ENCODE measurements at regions not wholly inside any gene's neighbourhood (a gene's known extent, or its start where the extent isn't known, plus 50 kb on each side); places are given as distances from the start of the nearest gene placed in this dataset.

DNA sequence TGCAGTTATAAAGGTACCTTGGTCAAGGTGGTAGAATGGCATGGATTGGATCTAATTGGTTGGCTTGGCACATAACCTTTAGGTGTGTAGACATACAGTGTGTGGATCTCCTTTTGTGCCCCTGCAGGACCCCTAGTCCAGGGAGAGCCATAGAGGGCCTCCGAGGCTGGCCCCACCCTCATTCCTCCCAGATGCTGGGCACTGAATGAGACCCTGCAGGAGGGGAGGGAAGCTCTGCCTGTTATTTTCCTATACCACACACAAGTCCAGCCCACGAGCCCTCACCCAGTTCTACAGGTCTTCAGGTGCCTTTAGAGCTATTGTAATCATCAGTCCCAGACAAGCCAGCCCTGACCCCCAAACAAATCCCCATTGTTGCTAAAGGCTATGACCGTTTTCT is 58.9 kb downstream of the KCNF1 start:
- no peak for TF ChIP-seq EZH2phosphoT487 (IDR thresholded peaks at IDR 0.05; ENCODE audit: borderline replicate concordance, low read length)
- TF ChIP-seq, protein P1, sequence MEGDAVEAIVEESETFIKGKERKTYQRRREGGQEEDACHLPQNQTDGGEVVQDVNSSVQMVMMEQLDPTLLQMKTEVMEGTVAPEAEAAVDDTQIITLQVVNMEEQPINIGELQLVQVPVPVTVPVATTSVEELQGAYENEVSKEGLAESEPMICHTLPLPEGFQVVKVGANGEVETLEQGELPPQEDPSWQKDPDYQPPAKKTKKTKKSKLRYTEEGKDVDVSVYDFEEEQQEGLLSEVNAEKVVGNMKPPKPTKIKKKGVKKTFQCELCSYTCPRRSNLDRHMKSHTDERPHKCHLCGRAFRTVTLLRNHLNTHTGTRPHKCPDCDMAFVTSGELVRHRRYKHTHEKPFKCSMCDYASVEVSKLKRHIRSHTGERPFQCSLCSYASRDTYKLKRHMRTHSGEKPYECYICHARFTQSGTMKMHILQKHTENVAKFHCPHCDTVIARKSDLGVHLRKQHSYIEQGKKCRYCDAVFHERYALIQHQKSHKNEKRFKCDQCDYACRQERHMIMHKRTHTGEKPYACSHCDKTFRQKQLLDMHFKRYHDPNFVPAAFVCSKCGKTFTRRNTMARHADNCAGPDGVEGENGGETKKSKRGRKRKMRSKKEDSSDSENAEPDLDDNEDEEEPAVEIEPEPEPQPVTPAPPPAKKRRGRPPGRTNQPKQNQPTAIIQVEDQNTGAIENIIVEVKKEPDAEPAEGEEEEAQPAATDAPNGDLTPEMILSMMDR (IDR thresholded peaks at IDR 0.05; ENCODE audit: low read depth, low read length, poor library complexity, severe bottlenecking) = no peak
